Esophagus squamous epithelium (tissue), 5 donors: ENCODE measurements at regions not wholly inside any gene's neighbourhood (a gene's known extent, or its start where the extent isn't known, plus 50 kb on each side); places are given as distances from the start of the nearest gene placed in this dataset.

Experiments used
- DNase-seq: peaks from one replicate; lab custom pipeline; 2025; lab: John Stamatoyannopoulos, UW
- H3K27ac ChIP-seq, 4 donors: fragments of 200-600 bp; sonication (generic); one replicate each; pipeline ENCODE4 v1.5.1; 2016 to 2019; ENCODE audit warnings: mild to moderate bottlenecking in 1 of 4
- H3K27me3 ChIP-seq, 4 donors: fragments of 200-600 bp; sonication (generic); 1 replicate in 3 of 4; 2 replicates in 1 of 4; pipeline versions ENCODE4 v1.5.1 to v1.6.0; 2017 to 2021; ENCODE audit warnings: antibody characterized with exemption in 1 of 4
- H3K36me3 ChIP-seq, 3 donors: fragments of 200-600 bp; sonication (generic); one replicate each; pipeline ENCODE4 v1.5.1; 2016 to 2019
- H3K4me1 ChIP-seq, 3 donors: fragments of 200-600 bp; sonication (generic); one replicate each; pipeline ENCODE4 v1.5.1; 2017 to 2019
- H3K4me3 ChIP-seq, 4 donors: fragments of 200-600 bp; sonication (generic); 1 replicate in 3 of 4; 2 replicates in 1 of 4; pipeline ENCODE4 v1.5.1; 2016 to 2019; ENCODE audit warnings: mild to moderate bottlenecking in 2 of 4, moderate library complexity in 1 of 4
- H3K9me3 ChIP-seq, 3 donors: fragments of 200-600 bp; sonication (generic); one replicate each; pipeline ENCODE4 v1.5.1; 2016 to 2019
- CTCF ChIP-seq, 6 experiments: fragments of 450-650 bp in 4 of 6; fragments of 200-600 bp in 2 of 6; sonication (generic) in 2 of 6; IDR thresholded peaks; one replicate each; pipeline ENCODE4 v1.5.1; 2016 to 2019; ENCODE audit warnings: antibody characterized with exemption in 6 of 6, mild to moderate bottlenecking in 4 of 6, moderate library complexity in 4 of 6
- POLR2A ChIP-seq, 4 donors: fragments of 450-650 bp; IDR thresholded peaks; one replicate each; pipeline ENCODE4 v1.6.1; 2017; ENCODE audit warnings: antibody characterized with exemption in 4 of 4, mild to moderate bottlenecking in 4 of 4, moderate library complexity in 3 of 4
- WGBS, 2 donors: methylation state at CpG; one replicate each; pipeline ENCODE4 v1.1.5; 2018; 5-methylcytosine and 5-hydroxymethylcytosine counted together
- intact Hi-C: fragments of 100-400 bp; cut with DNase I; formaldehyde crosslinking; loops from one replicate; pipeline ENCODE4 v1.15.0; 2022
- donor health status: DM: yes; HTN: yes; CAD: no.

GRCh38 chr1:208577381-208577905 lies 333.3 kb upstream of the PLXNA2 start:
- H3K27me3 ChIP-seq: peaks cover 0 to 15% (median 0%) of the 10 kb centered on the region in 4 donors
- no peaks in the 10 kb centered on the region for H3K9me3 ChIP-seq
- WGBS, 2 donors: 40 to 53% methylated on average over 1 of the region's 1 CpG
- H3K36me3 ChIP-seq: no peaks in the 10 kb centered on the region
- DNase-seq: no peak
- no peaks in the 10 kb centered on the region for H3K4me1 ChIP-seq
- H3K4me3 ChIP-seq: no peak overlapping the region
- intact Hi-C loops: no loop called here
- TF ChIP-seq CTCF (IDR thresholded peaks at IDR 0.05) (no peak), POLR2A (IDR thresholded peaks at IDR 0.05) (no peak)
- H3K27ac ChIP-seq: no peak overlapping the region

- Histone ChIP-seq H3K27me3 (peaks cover 0 to 8% (median 0%) of the 10 kb centered on the region in 4 donors), H3K4me3 (no peak overlapping the region), H3K27ac (no peak overlapping the region), H3K36me3 (no peaks in the 10 kb centered on the region), H3K9me3 (no peaks in the 10 kb centered on the region), H3K4me1 (no peaks in the 10 kb centered on the region)
- intact Hi-C loops: no loop called here
- DNase-seq: no peak
- TF ChIP-seq CTCF (IDR thresholded peaks at IDR 0.05) (no peak), POLR2A (IDR thresholded peaks at IDR 0.05) (no peak)
- WGBS, 2 donors: 68 to 69% methylated on average over 3 of the region's 3 CpGs
Measured at GRCh38 chr1:208581209-208581608, 337.0 kb upstream of the PLXNA2 start.

DNA sequence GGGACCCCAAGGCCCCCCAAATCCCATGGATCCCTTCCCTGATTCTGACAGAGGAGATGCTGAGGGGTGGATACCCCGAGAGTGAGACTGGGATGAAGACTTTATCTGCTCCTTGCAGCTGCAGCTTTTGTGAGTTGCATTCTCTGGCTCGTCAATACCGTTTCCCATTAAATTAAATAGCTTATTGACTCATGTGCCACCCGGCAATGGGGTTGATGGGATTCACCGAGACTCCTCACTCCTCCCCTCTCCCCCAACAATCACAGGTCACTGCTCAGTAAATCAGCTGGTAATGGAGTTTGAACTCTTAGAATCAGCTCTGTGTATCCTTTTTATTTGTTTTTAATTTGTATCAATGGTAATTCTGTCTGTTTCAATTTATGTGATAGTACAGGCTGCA lies 337.5 kb upstream of the PLXNA2 start:
- TF ChIP-seq CTCF (IDR thresholded peaks at IDR 0.05): no peak
- no peak for TF ChIP-seq POLR2A (IDR thresholded peaks at IDR 0.05)
- Histone ChIP-seq H3K9me3 (no peaks in the 10 kb centered on the region), H3K4me1 (no peaks in the 10 kb centered on the region), H3K36me3 (no peaks in the 10 kb centered on the region), H3K27me3 (peaks cover 0 to 4% (median 0%) of the 10 kb centered on the region in 4 donors), H3K4me3 (no peak overlapping the region), H3K27ac (no peak overlapping the region)
- intact Hi-C loops: no loop called here
- DNase-seq: no peak
- WGBS, 2 donors: 84 to 88% methylated on average over 5 of the region's 5 CpGs

DNA sequence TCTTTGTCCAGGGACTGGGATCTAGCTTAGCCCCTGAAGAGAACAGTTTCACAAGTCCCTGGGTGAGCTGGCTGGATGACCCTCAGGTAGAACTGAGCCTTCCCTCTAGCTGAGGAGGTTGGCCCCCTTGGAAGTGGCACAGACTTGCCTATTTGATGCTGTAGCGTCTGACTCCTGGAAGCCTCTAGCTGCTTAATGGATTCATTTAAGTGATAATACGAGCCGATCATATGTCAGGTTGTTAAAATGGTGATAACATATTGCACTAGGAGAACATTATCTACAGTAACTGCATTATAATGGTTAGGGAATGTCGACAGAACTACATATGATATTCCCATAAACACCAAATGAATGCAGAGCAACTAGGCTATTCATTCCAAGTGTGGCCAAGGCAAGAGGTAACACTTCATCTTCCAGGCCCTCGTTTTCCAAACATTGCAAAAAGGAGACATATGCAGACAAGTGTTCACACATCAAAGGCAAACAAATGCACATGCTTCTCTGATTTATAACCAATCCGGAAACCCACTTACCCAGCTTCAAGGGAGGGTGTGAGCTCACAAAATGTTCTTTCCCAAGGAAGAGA lies 340.1 kb upstream of the PLXNA2 start:
- WGBS, 2 donors: 74 to 76% methylated on average over 6 of the region's 6 CpGs
- TF ChIP-seq POLR2A (IDR thresholded peaks at IDR 0.05) (no peak), CTCF (IDR thresholded peaks at IDR 0.05) (no peak)
- Histone ChIP-seq H3K27ac (no peak overlapping the region), H3K9me3 (no peaks in the 10 kb centered on the region), H3K4me1 (no peaks in the 10 kb centered on the region), H3K4me3 (no peak overlapping the region), H3K36me3 (no peaks in the 10 kb centered on the region), H3K27me3 (no peaks in the 10 kb centered on the region)
- DNase-seq: no peak
- intact Hi-C loops: no loop called here

- Histone ChIP-seq H3K4me3 (no peak overlapping the region), H3K27me3 (peaks cover 0 to 5% (median 0%) of the 10 kb centered on the region in 4 donors), H3K4me1 (no peaks in the 10 kb centered on the region), H3K27ac (no peak overlapping the region), H3K9me3 (no peaks in the 10 kb centered on the region), H3K36me3 (no peaks in the 10 kb centered on the region)
- no peak for TF ChIP-seq POLR2A (IDR thresholded peaks at IDR 0.05)
- no peak for TF ChIP-seq CTCF (IDR thresholded peaks at IDR 0.05)
- intact Hi-C loops: no loop called here
- no peak for DNase-seq
- WGBS, 2 donors: 60 to 67% methylated on average over 2 of the region's 2 CpGs
Measured at GRCh38 chr1:208587110-208587509, 342.9 kb upstream of the PLXNA2 start.
